Skin of body (tissue), 1 donor: ENCODE measurements at regions not wholly inside any gene's neighbourhood (a gene's known extent, or its start where the extent isn't known, plus 50 kb on each side); places are given as distances from the start of the nearest gene placed in this dataset.

Experiments
- DNase-seq: peaks from one replicate; lab custom pipeline; 2025; lab: John Stamatoyannopoulos, UW

DNA sequence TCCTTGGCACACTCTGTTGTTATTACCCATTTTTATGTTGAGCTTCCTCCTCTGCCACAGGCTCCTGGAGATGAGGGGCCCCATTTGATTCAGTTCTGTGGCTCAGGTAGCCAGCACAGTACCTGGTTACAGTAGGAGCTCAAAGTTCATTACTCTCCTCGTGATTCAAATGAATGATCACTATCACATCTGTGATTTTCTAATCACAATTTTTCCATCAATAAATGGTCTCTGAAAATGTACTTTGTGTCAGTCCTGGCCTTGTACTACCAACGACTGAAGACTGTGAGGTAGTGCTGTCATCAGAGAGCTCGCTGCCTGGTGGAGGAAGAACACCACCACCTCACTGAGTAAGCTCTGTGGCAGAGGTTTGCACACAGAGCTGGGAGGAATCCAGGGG is 106.8 kb upstream of the JUN start:
- DNase-seq: no peak

DNA sequence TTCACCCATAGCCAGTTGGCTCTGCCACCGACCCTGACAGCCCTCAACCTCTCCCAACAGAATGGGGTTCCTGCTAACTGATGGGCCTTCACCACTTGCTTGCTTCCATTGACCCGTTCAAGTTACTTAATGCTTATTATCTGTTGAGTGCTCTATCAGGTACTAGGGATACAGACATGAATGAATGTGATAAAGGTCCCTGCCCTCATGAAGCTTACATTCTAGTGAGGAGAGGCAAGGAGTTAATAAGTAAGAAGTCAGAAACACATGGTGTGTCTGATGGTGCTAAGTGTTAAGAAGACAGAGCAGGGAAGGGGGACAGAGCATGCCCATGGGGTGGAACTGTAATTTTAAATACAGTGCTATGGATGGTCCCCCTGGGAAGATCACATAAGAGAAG is 107.5 kb upstream of the JUN start:
- DNase-seq: no peak

DNA sequence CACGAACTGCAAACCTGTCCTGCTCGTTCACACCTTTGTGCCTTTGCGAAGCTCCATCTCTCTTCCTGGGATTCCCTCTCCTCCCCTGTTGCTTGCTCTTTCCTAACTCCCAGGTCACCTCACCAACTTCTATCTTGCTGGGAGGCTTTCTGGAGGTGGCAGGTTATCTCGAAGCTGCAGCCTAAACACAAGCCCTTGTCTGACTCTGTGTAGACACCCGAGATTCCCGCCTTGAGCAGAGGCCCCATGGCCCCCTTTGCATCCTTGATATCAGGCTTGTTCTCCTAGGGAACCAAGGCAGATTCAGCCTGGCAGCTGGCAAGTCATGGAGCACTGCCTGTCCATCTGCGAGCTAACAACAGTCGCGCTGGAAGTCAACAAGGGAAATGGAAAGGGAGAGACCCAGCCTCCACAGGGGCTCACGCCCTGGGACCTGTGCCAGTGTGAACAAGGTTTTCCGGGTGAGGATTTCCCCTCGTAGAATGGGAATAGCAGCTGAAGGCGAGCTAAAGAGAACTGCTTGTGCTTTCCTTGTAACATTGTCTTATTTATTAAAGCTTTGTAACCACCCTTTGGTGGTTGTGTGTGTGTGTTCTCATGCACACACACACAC is 109.5 kb upstream of the JUN start:
- peak; percentile 28 for DNase-seq

DNA sequence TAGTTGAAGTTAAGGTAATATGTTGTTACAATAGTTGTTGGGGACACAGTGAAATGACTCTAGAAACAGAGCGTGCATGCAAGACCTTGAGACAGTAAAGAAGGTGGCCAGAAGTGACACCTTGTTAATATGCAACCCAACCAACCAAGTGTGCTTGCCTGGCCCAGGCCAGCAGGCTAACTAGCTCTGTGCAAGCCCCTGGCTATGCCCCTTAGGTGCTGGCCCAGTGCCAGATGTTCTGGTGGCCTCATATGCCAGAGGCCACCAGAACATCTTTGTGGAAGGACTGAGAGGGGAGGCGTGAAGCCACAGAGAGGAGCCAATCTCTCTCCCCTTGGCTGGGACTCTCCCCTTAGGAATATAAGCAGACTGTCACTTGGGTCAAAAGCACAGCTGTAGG is 111.2 kb upstream of the JUN start:
- DNase-seq: no peak

DNA sequence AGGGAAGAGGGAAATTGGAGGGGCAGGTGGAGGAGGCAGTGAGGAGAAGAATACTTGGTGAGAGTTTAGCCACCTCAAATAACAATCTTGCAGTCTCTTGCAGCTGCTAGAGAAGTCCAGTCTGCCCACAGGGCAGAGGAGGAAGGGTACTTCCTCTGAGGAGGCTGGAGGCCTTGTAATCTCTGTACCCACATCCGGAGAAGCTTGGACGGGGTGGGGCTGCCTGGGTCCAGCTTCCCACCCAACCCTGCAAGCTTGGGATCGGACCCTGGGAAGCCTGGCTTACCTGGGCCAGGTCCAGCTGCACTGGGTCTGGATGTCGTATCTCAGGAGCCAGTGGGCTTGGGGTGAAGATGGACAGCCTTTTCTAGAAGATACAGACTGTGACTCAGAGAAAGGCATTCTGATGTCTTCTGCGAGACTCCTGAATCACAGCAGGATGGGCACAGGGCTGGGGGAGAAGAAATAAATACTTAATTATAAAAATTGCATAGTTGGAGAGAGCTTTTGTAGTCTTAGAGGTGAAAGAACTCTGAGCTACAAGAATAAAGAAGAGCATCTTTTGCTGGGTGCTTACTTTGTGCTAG is 111.8 kb upstream of the JUN start:
- DNase-seq: no peak

DNA sequence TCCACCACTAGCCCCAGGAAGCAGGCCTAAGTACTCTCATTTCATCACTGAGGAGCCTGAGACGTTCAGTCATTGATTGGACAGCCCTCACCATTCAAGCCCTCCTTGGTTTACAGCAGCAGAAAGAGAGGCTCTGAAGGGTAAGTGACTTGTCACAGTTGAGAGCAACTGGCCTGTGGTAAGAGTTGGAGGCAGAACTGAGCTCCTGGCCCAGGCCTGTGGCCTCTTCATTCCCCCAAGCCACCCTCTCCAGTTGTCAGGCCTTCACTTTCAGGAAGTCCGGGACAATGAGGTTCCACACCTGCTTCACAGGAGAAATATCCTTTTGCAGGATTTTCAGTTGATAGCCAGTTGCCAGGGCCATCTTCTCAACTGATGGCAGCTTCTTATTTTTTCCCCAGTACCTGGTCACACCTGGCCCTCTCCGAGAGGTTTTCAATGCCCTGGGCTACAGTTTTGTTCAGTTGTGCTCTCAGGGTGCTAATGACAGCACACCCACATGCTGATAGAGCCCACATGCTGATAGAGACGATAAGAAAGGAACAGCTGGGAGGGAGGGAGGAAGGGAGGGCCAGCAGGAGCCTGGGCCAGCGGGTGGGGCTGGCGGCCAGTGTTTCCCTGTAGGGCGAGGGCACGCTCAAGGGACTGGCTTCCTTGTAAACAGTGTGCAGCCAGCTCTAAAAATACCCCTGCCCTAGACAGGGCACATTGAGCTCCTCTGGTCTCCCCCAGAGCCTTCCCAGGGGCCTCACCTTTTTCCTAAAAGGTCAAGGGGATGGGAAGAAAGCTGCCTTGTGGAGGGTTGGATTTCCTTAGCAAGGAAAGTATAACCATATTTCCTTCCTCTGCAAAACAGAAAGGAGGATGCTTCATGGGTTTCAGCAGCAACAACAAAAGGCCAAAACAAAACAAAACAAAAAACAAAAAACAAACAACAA is 112.7 kb upstream of the JUN start:
- DNase-seq: no peak

DNA sequence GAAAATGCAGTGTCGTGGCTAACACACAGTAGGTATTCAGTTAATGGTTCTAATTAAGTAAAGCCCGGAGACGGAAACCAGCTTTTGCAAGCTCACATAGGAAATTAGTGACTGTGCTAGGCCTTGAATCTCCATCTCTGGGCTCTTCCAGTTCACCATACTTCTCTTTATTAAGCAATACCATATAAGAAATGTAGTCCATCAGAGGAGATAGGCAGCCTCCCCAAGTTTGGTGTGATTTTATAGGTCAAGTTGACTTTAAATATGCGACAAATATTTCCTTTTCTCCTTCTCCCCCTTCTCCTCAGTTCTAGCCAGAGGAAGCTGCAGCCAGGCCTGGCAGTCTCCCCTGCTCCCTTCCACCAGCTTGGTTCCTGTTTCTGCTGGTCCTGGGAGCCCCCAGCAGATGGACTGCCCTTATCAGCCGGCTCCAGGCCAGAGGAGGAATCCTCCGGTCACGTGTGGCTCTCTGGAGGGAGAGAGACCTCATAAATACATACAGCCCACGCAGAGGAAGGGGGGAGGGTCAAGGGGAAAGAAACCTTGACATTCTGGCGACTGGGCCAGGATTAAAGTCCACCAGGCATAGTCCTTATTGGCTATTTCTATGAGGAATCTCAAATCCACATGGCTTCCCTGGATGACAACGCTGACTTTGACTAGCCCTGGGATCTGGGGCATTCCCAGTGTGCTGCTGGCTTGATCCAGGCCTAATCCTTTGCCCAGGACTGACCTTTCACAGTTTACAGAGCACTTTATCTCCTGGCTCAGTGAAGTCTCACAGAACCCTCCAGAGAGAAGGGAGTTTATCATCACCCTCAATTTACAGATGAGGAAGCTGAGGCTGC is 115.1 kb upstream of the JUN start:
- no peak for DNase-seq

DNA sequence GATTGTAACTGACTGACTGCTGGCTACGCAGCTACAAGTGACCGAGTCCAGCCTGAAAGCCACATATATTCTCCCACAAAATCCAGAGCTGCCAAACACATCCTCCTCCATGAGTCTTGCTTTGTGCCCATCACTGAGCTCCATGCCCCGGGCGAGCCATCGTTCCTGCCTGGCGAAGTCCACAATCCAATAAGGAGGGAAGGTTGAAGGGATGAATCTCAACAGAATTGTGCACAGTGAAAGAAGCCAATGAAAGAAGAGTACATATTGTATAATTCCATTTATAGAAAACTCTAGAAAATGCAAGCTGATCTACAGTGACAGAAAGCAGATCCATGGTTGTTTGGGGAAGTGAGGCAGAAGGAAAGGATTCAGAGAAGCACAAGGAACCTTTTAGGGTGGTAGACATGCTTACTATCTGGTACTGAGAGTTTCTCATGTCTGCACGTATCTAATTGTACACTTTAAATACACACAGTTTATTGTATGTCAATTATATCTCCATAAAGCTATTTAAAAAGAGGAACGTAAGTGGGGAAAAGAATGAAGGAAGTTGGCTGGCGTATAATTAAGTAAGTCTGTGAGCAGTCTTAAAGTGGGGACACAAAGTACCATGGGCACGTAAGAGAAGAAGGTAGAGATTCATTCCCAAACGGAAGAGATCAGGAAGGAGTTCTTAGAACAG is 115.9 kb upstream of the JUN start:
- DNase-seq: no peak

DNA sequence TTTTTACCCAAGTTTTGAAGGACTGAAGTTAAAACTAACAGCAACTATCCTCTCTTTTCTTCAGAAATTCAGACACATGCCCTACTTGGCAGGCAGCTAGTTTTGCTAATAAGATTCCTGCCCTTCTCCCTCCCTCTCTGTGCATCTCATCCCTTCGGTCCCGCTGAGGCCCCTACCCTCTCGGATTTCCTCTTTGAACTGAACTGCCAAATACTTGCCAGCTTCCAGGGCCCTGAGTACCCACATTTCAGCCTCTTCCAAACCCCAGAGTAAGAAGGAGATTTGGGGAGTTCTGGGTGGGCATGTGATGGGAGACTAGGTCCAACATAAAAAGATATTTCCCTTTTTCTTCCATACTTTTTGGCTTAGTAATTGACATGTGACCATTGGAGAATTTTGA is 116.5 kb upstream of the JUN start:
- DNase-seq: no peak

DNA sequence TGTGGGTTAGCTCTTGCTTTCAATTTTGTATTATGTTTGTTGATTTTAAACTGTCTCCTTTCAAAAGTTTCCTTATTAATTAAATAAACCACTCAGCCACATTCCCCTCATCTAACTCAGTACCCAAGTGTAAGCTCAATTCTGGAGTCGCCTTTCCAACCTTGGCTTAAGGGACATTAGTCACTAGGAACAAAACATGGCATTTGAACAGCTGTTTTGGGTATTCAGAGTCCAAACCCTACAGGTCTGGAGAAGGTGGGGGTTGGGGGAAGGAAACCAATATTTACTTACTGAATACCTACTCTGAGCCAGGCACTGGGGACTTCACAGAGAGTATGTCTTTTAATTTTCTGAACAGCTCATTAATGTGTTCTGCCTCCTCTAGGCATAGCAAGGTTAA is 117.2 kb upstream of the JUN start:
- no peak for DNase-seq

DNA sequence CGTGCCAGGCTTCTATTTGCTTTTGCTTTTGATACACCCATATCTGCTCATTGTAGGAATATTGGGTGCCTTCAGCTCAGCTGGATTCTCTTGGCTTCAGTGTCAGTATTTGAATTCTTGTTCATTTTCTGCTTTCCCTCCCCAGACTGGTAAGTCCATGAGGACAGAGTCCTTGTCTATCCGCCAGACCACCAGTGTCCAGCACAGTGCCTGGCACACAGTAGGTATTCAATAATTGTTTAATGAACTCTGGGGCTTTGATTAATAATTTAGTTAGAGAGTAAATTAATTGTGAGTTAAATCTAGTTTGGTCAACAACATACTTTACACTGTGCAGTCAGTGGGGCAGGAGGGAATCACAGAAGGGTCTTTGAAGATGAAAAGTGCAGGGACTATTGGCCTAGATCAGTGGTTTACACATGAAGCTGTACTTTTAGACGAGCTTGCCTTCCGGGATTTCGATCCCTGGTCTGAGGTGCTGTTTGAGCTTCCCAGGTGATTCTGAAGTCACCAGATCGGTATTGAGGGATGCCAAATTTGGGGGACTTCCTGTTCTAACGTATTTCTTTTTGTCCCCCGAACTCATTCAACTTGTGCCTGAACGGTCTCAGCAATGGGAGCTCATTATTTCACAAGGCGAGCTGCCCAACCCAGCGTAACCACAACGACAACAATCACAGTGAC is 119.1 kb upstream of the JUN start:
- DNase-seq: peak; percentile 71

DNA sequence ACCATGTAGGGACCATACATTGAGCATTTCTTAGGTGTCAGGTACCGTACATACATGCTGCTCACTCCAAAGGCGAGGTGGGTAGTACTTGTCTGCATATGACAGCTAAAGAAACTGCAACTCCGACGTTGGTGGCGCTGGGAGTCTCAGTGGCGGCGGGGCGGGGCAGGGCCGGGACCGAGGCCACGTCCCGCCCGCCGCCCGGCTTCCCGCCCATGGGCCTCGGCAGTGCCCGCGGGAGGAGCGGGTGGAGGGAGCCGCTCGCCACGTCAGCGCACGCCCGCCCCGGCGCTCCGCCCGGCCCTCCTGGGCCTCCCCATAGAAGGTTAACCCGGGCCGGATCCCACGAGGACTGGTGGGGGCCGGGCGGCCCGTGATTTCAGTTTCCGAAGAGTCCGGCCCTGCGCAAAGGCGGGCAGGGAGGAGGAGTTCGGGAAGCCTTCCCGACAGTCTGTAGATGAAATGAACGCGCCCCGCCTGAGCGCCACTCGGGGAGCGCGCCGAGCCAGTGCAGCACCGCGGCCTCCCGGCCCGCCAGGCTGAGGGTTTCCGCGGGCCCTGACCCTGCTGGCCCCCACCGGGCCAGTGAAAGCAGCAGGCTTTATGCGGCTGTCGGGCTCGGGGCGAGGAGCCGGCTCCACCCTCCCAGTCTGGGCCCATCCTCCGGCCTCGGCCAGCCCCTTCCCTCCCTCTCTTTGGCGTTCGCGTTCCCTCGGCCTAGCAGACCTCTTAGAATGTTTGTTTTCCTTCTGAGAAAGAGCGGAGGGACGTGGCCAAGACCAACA is 119.9 kb upstream of the JUN start:
- peak; percentile 92 for DNase-seq

DNA sequence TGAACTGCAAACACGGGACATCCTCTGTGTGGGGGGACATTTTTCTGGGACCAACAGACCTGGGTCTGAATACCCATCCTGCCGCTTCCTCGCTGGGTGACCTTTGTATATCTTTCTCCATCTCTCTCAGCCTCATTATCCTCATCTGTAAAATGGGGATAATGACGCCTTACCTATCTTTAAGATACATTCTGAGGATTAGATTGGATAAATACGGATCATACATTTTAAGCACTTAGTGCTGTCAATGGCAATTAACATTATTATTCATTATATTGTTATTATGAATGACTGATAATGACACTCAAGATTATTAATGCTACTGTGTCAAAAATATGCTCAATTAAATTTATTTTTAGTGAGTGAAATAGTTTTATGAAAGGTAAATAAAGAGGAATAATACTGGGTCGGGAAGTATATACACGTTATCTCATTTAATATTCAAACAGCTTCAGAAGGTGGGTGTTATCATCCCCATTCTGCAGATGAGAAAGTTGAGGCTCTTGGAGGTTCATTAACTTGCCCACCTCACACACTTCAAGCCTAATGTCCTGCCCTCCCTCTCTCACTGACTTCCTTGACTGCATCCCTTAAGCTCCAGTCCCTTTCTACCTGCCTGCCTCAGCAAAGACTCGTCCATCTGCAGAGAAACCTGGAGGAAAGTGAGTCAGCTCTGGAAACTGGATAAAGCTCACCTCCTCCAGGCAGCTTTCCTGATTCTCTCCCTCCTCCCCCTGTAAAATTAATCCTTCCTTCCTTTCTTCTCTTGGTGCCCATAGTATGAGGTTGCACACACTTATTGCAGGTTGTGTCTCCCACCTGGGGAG is 120.7 kb upstream of the JUN start:
- DNase-seq: no peak

DNA sequence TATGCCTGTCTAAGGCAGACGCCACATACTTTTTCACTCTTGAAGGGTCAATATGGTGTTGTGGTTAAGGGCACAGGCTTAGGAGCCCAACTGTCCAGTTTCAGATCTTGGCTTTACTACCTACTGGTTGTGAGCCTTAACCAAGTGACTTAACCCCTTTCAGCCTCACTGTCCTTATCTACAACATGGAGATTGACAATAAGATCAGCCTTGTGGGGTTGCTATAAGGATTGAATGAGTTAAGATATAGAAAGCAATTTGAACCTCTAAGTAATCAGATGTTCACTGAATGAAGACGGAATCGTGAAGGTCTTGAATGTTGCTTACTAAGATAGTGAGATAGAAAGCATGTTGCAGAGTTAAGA is 121.3 kb upstream of the JUN start:
- no peak for DNase-seq

DNA sequence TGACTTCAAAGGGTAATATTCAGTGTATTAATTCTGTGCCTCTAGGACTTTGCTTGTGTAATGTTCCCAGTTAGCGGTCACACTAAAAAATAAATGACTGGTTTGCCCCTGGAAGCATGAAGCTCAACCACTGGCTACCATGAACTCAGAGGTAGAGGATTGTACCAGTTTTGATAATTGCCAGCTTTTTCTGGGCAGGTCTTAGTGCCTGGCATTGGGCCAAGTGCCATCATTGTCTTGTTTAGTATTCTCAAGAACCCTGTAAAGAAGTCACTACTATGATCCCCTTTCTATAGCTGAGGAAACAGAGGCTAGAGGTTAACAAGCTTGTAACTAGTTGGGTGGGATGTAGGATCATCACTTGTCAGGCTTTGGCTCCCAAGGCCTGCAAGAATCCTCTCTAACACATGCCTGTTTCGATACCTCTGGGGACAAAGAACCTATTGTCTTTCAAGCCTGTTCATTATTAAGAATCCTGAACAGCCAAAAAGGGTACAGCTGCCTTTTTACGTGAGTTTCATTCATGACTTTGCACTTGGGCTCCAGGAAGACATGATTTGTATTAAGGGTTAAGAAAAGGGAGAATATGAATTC is 121.9 kb upstream of the JUN start:
- no peak for DNase-seq

DNA sequence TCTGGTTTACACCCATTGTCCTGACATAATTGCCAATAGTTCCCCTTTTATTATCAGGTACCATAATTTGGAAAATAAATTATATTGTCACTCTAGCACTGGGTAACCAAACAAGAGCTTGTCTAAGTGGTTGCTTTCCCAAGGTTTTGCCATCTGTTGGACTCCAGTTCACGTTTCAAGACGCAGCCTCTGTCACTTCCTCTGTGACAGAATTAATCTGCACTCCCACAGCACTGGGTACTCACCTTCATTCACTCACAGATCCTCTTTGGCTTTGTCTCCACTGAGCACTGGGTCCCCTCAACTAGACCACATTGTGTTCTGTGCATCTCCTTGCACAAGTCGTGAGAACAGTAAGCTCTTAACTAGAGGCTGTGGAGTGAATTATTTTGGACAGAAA is 123.6 kb upstream of the JUN start:
- DNase-seq: no peak

DNA sequence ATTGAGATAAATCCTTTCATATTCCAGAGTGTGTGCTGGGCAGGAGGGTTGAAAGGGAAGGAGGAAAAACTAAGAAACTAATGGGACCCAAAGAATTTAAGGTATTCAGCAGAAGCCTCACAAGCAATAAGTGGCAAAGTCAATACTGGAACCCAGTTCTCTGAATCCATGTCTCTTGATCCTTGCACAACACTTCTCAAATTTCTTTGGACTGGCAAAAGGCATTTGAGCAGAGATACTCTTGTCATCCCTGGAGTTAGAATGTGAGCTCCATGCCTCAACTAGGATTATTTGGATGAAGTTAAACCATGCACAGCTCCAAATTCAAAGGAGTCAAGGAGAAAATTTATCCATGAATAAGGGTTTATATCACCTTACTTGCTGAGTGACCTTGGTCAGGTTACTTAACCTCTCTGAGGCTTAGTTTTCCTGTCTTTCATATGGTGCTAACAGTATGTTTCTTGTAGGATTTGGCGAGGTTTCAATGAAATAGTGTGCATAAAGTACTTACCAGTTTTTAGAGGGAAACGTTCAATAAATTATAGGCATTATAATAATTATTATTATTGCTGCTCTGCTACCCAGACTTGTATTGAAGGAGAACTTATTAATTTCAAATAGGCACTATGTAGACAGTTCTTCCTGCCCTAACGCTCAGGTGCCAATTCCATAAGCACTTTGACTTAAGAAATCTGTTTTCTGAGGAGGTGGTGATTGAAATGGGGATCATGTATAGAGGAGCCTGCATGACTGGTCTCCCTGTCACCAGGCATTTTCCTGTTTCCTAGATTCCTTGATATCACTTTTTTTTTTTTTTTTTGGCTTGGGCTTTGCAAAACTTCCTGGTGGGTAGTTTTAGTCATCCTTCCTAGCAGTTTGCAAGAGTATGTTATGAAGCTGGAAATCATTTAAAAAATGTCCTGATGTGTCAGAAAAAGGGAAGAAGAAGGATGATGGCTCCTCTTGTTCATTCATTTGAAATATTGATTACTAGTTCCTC is 125.0 kb upstream of the JUN start:
- DNase-seq: no peak
